H1 (cell line): ENCODE measurements at regions not wholly inside any gene's neighbourhood (a gene's known extent, or its start where the extent isn't known, plus 50 kb on each side); places are given as distances from the start of the nearest gene placed in this dataset.

Experiments used
- CTCF ChIA-PET: fragments of 300-600 bp; sonication (Branson Sonifier 250); formaldehyde crosslinking; loops from one replicate; lab custom pipeline; 2021; ENCODE audit not compliant: partially characterized antibody; lab: Charles Lee
- POLR2A ChIA-PET: fragments of 300-600 bp; sonication (Branson Sonifier 250); formaldehyde crosslinking; loops from one replicate; lab custom pipeline; 2021; ENCODE audit warnings: inconsistent platforms; ENCODE audit not compliant: partially characterized antibody; lab: Charles Lee
- DNase-seq, 2 experiments: peaks; one replicate each; pipeline versions ENCODE4 v3.0.0 to v3.0.0-alpha.2; 2010 to 2022; ENCODE audit warnings: low spot score in 2 of 2, low read depth in 1 of 2, mixed read lengths in 1 of 2
- FAIRE-seq: peaks from 2 replicates; lab custom pipeline; 2011; peaks lifted over from hg19 to GRCh38; lab: Jason Lieb, UNC
- H2AFZ ChIP-seq: 2 replicates; pipeline ENCODE4 v1.8.1; 2012; ENCODE audit warnings: low read length, inconsistent platforms
- H2AK5ac ChIP-seq: 2 replicates; pipeline ENCODE4 v1.6.1; 2013; ENCODE audit warnings: low read depth, low read length
- H2BK120ac ChIP-seq: replicated peaks from 2 replicates; pipeline ENCODE3; 2013; ENCODE audit warnings: low read depth, low read length, inconsistent platforms
- H2BK12ac ChIP-seq: 2 replicates; pipeline ENCODE4 v1.6.1; 2013; ENCODE audit warnings: low read depth, low read length
- H2BK15ac ChIP-seq: 2 replicates; pipeline ENCODE4 v1.6.1; 2013; ENCODE audit warnings: low read length
- H2BK20ac ChIP-seq: 2 replicates; pipeline ENCODE4 v1.6.1; 2013; ENCODE audit warnings: low read length
- H2BK5ac ChIP-seq: 2 replicates; pipeline ENCODE4 v1.6.1; 2013; ENCODE audit warnings: low read depth, low read length
- H3K14ac ChIP-seq: 2 replicates; pipeline ENCODE4 v1.6.1; 2013; ENCODE audit warnings: inconsistent platforms; ENCODE audit not compliant: insufficient read length
- H3K18ac ChIP-seq: 2 replicates; pipeline ENCODE4 v1.6.1; 2013; ENCODE audit warnings: low read length; ENCODE audit errors: extremely low read depth
- H3K23ac ChIP-seq: 2 replicates; pipeline ENCODE4 v1.6.1; 2013; ENCODE audit warnings: inconsistent platforms; ENCODE audit not compliant: insufficient read length
- H3K23me2 ChIP-seq: 2 replicates; pipeline ENCODE4 v1.6.1; 2013; ENCODE audit warnings: low read depth, low read length
- H3K27ac ChIP-seq: 2 replicates; pipeline ENCODE4 v1.6.1; 2011; ENCODE audit warnings: low read depth, low read length, inconsistent platforms
- H3K27me3 ChIP-seq, 4 experiments: replicated peaks in 1 of 4; 1 replicate in 1 of 4; 2 replicates in 3 of 4; pipeline versions ENCODE4 v1.6.1 to v1.8.1; 2011 to 2013; ENCODE audit warnings: low read length in 3 of 4, mild to moderate bottlenecking in 3 of 4, inconsistent platforms in 2 of 4, mixed read lengths in 2 of 4, moderate library complexity in 1 of 4; ENCODE audit not compliant: control insufficient read depth in 3 of 4, insufficient read depth in 3 of 4; ENCODE audit errors: extremely low read depth in 1 of 4
- H3K36me3 ChIP-seq, 4 experiments: 2 replicates each; pipeline versions ENCODE4 v1.6.1 to v1.8.1; 2011 to 2013; ENCODE audit warnings: mild to moderate bottlenecking in 4 of 4, low read length in 3 of 4, moderate library complexity in 2 of 4, control low read depth in 1 of 4, inconsistent platforms in 1 of 4; ENCODE audit not compliant: insufficient read depth in 4 of 4, control insufficient read depth in 2 of 4
- H3K4ac ChIP-seq: replicated peaks from 2 replicates; pipeline ENCODE3; 2013; ENCODE audit warnings: low read length, low read depth, mixed read lengths, inconsistent platforms; ENCODE audit not compliant: insufficient read length
- H3K4me1 ChIP-seq, 4 experiments: replicated peaks in 1 of 4; 1 replicate in 1 of 4; 2 replicates in 3 of 4; pipeline versions ENCODE4 v1.6.1 to v1.8.1; 2011 to 2013; ENCODE audit warnings: low read length in 3 of 4, inconsistent platforms in 2 of 4, mixed read lengths in 1 of 4; ENCODE audit not compliant: insufficient read depth in 4 of 4, control insufficient read depth in 3 of 4
- H3K4me2 ChIP-seq, 2 experiments: 2 replicates each; pipeline versions ENCODE4 v1.6.1 to v1.8.1; 2011 to 2013; ENCODE audit warnings: low read depth in 2 of 2, low read length in 2 of 2, control low read depth in 1 of 2, inconsistent platforms in 1 of 2, mild to moderate bottlenecking in 1 of 2; ENCODE audit not compliant: insufficient read depth in 1 of 2
- H3K4me3 ChIP-seq, 4 experiments: fragments of 200-600, 300-600 bp in 1 of 4; sonication (generic), shearing (Covaris generic), sonication (Bioruptor Twin) in 1 of 4; 2 replicates each; pipeline versions ENCODE4 v1.5.1 to v1.8.1; 2011 to 2016; ENCODE audit warnings: low read length in 4 of 4, low read depth in 3 of 4, control low read depth in 2 of 4, inconsistent platforms in 2 of 4, mild to moderate bottlenecking in 2 of 4, mixed read lengths in 1 of 4, moderate library complexity in 1 of 4; ENCODE audit not compliant: insufficient read depth in 2 of 4; ENCODE audit errors: extremely low read depth in 1 of 4
- H3K56ac ChIP-seq: replicated peaks from 2 replicates; pipeline ENCODE3; 2013; ENCODE audit warnings: low read depth, mild to moderate bottlenecking, mixed read lengths, low read length, inconsistent platforms; ENCODE audit not compliant: insufficient read length
- H3K79me1 ChIP-seq: 2 replicates; pipeline ENCODE4 v1.6.1; 2013; ENCODE audit warnings: low read depth, low read length, control low read depth
- H3K79me2 ChIP-seq, 2 experiments: 2 replicates each; pipeline versions ENCODE4 v1.6.1 to v1.8.1; 2012 to 2013; ENCODE audit warnings: low read length in 2 of 2, mild to moderate bottlenecking in 2 of 2, inconsistent platforms in 1 of 2; ENCODE audit not compliant: insufficient read depth in 2 of 2, control insufficient read depth in 1 of 2
- H3K9ac ChIP-seq, 4 experiments: replicated peaks in 1 of 4; 1 replicate in 1 of 4; 2 replicates in 3 of 4; pipeline versions ENCODE4 v1.6.1 to v1.8.1; 2011 to 2013; ENCODE audit warnings: low read depth in 3 of 4, low read length in 3 of 4, control low read depth in 2 of 4, mild to moderate bottlenecking in 2 of 4, moderate library complexity in 2 of 4, inconsistent platforms in 1 of 4; ENCODE audit errors: extremely low read depth in 1 of 4
- H3K9me3 ChIP-seq, 2 experiments: 2 replicates each; pipeline versions ENCODE4 v1.6.1 to v1.8.1; 2012 to 2013; ENCODE audit warnings: mild to moderate bottlenecking in 2 of 2, moderate library complexity in 2 of 2, control low read depth in 1 of 2, inconsistent platforms in 1 of 2, low read depth in 1 of 2, low read length in 1 of 2, mixed read lengths in 1 of 2; ENCODE audit not compliant: insufficient read depth in 2 of 2
- H4K20me1 ChIP-seq, 2 experiments: replicated peaks in 1 of 2; 2 replicates each; pipeline versions ENCODE3 to v1.8.1; 2011 to 2013; ENCODE audit warnings: inconsistent platforms in 2 of 2, low read length in 2 of 2, mild to moderate bottlenecking in 1 of 2; ENCODE audit not compliant: insufficient read depth in 2 of 2, control insufficient read depth in 1 of 2
- H4K5ac ChIP-seq: 2 replicates; pipeline ENCODE4 v1.6.1; 2013; ENCODE audit warnings: low read length, low read depth, mixed read lengths, inconsistent platforms; ENCODE audit not compliant: insufficient read length
- H4K8ac ChIP-seq: 2 replicates; pipeline ENCODE4 v1.8.0; 2013; ENCODE audit warnings: mild to moderate bottlenecking, moderate library complexity, low read length, inconsistent platforms; ENCODE audit not compliant: insufficient read depth; ENCODE audit errors: extremely low read depth
- H4K91ac ChIP-seq: replicated peaks from 2 replicates; pipeline ENCODE3; 2013; ENCODE audit warnings: low read length, mixed read lengths, inconsistent platforms; ENCODE audit not compliant: insufficient read length
- CBX5 ChIP-seq: fragments of 300-800, 300-1000 bp; sonication (generic); IDR thresholded peaks from 2 replicates; pipeline ENCODE4 v1.7.1; 2016; ENCODE audit warnings: antibody characterized with exemption, low read length, low read depth
- GABPA ChIP-seq: IDR thresholded peaks from 2 replicates; pipeline ENCODE4 v1.6.1; 2011; ENCODE audit warnings: mild to moderate bottlenecking, low read length, moderate library complexity, borderline replicate concordance; ENCODE audit not compliant: insufficient read depth
- NRF1 ChIP-seq: IDR thresholded peaks from 2 replicates; pipeline ENCODE4 v1.6.1; 2011; ENCODE audit warnings: mild to moderate bottlenecking, low read depth, low read length, improper control_type of control experiment
- POU5F1 ChIP-seq: IDR thresholded peaks from 2 replicates; pipeline ENCODE4 v1.6.1; 2011; ENCODE audit warnings: low read depth, mild to moderate bottlenecking, low read length, moderate library complexity
- RNF2 ChIP-seq: fragments of 200-900, 300-1000 bp; sonication (generic); IDR thresholded peaks from 2 replicates; pipeline ENCODE4 v1.7.1; 2016; ENCODE audit warnings: borderline replicate concordance, low read depth, mild to moderate bottlenecking, antibody characterized with exemption, low read length; ENCODE audit not compliant: poor library complexity, severe bottlenecking; ENCODE audit errors: missing control alignments
- SIX5 ChIP-seq: IDR thresholded peaks from 2 replicates; pipeline ENCODE4 v1.6.1; 2011; ENCODE audit warnings: mild to moderate bottlenecking, low read depth, low read length
- SP2 ChIP-seq: IDR thresholded peaks from 2 replicates; pipeline ENCODE4 v1.6.1; 2012; ENCODE audit warnings: mild to moderate bottlenecking, low read length, inconsistent platforms
- SP4 ChIP-seq: IDR thresholded peaks from 2 replicates; pipeline ENCODE4 v1.6.1; 2012; ENCODE audit warnings: low read length, inconsistent platforms
- SUZ12 ChIP-seq: fragments of 200-600 bp; sonication (generic); IDR thresholded peaks from 2 replicates; pipeline ENCODE4 v1.6.1; 2012; ENCODE audit warnings: mild to moderate bottlenecking, inconsistent platforms, low read length, moderate library complexity, mixed read lengths
- TAF1 ChIP-seq: IDR thresholded peaks from 2 replicates; pipeline ENCODE4 v1.6.1; 2011; ENCODE audit warnings: mild to moderate bottlenecking, low read depth, low read length
- TEAD4 ChIP-seq: IDR thresholded peaks from 2 replicates; pipeline ENCODE4 v1.6.1; 2012; ENCODE audit warnings: low read depth, low read length, inconsistent platforms, mixed read lengths
- ZNF274 ChIP-seq: IDR thresholded peaks from 2 replicates; pipeline ENCODE4 v1.7.0; 2012; ENCODE audit warnings: low read length, borderline replicate concordance; ENCODE audit errors: extremely low read depth
- TF ChIP-seq, protein P1 (sequence below): IDR thresholded peaks from 2 replicates; pipeline ENCODE4 v1.6.1; 2011; ENCODE audit warnings: low read length, improper control_type of control experiment
- TF ChIP-seq, protein P2 (sequence below): IDR thresholded peaks from 2 replicates; pipeline ENCODE4 v1.6.1; 2011; ENCODE audit warnings: low read depth, mild to moderate bottlenecking, low read length; ENCODE audit not compliant: insufficient read depth

- Histone ChIP-seq H3K23me2 (no peaks in the 10 kb centered on the region), H3K4me3 (no peak overlapping the region), H3K36me3 (no peaks in the 10 kb centered on the region), H2BK20ac (no peak overlapping the region), H2AFZ (no peak overlapping the region), H3K23ac (no peak overlapping the region), H3K4ac (no peak overlapping the region), H2BK5ac (no peak overlapping the region), H3K56ac (no peak overlapping the region), H2BK12ac (no peak overlapping the region), H3K18ac (no peak overlapping the region), H2AK5ac (no peak overlapping the region), H3K4me2 (no peak overlapping the region), H3K9me3 (peaks cover 14 to 21% of the 10 kb centered on the region in 2 experiments), H3K79me2 (no peaks in the 10 kb centered on the region), H2BK15ac (no peak overlapping the region), H2BK120ac (no peak overlapping the region), H3K4me1 (peaks cover 0 to 3% (median 0%) of the 10 kb centered on the region in 4 experiments; a peak in 1 of 7 replicates), H3K27ac (no peak overlapping the region), H3K27me3 (0 out of 7 replicates have a peak, but pooled peaks cover 0 to 2% (median 0%) of the 10 kb centered on the region in 4 experiments), H4K8ac (no peak overlapping the region), H4K20me1 (no peaks in the 10 kb centered on the region), H4K5ac (no peak overlapping the region), H3K9ac (no peak overlapping the region), H3K14ac (no peak overlapping the region), H3K79me1 (no peaks in the 10 kb centered on the region), H4K91ac (no peak overlapping the region)
- POLR2A ChIA-PET: no interaction called here
- no peak for DNase-seq
- CTCF ChIA-PET: interaction anchor here (0.7 to 3.8 kb wide), 5 partner anchors 11 to 221 kb away, joined by 3 to 15 read pairs (median 6); no protein-coding TSS in a partner anchor
- FAIRE-seq: no peak
- TF ChIP-seq CBX5 (no peak), SUZ12 (no peak), SIX5 (no peak), TAF1 (no peak), NRF1 (no peak), GABPA (no peak), SP2 (no peak), RNF2 (no peak), TEAD4 (no peak), SP4 (no peak), POU5F1 (no peak), ZNF274 (no peak)
- TF ChIP-seq, protein P1, sequence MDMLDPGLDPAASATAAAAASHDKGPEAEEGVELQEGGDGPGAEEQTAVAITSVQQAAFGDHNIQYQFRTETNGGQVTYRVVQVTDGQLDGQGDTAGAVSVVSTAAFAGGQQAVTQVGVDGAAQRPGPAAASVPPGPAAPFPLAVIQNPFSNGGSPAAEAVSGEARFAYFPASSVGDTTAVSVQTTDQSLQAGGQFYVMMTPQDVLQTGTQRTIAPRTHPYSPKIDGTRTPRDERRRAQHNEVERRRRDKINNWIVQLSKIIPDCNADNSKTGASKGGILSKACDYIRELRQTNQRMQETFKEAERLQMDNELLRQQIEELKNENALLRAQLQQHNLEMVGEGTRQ: no peak
- TF ChIP-seq, protein P2, sequence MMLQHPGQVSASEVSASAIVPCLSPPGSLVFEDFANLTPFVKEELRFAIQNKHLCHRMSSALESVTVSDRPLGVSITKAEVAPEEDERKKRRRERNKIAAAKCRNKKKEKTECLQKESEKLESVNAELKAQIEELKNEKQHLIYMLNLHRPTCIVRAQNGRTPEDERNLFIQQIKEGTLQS: no peak
Observed at GRCh38 chr10:71123023-71123422, 89.3 kb upstream of the UNC5B start.
